H1 (cell line): ENCODE measurements at regions not wholly inside any gene's neighbourhood (a gene's known extent, or its start where the extent isn't known, plus 50 kb on each side); places are given as distances from the start of the nearest gene placed in this dataset.

Experiments used
- CTCF ChIA-PET: fragments of 300-600 bp; sonication (Branson Sonifier 250); formaldehyde crosslinking; loops from one replicate; lab custom pipeline; 2021; ENCODE audit not compliant: partially characterized antibody; lab: Charles Lee
- POLR2A ChIA-PET: fragments of 300-600 bp; sonication (Branson Sonifier 250); formaldehyde crosslinking; loops from one replicate; lab custom pipeline; 2021; ENCODE audit warnings: inconsistent platforms; ENCODE audit not compliant: partially characterized antibody; lab: Charles Lee
- DNase-seq, 2 experiments: peaks; one replicate each; pipeline versions ENCODE4 v3.0.0 to v3.0.0-alpha.2; 2010 to 2022; ENCODE audit warnings: low spot score in 2 of 2, low read depth in 1 of 2, mixed read lengths in 1 of 2
- FAIRE-seq: peaks from 2 replicates; lab custom pipeline; 2011; peaks lifted over from hg19 to GRCh38; lab: Jason Lieb, UNC
- H2AFZ ChIP-seq: 2 replicates; pipeline ENCODE4 v1.8.1; 2012; ENCODE audit warnings: low read length, inconsistent platforms
- H2AK5ac ChIP-seq: 2 replicates; pipeline ENCODE4 v1.6.1; 2013; ENCODE audit warnings: low read depth, low read length
- H2BK120ac ChIP-seq: replicated peaks from 2 replicates; pipeline ENCODE3; 2013; ENCODE audit warnings: low read depth, low read length, inconsistent platforms
- H2BK12ac ChIP-seq: 2 replicates; pipeline ENCODE4 v1.6.1; 2013; ENCODE audit warnings: low read depth, low read length
- H2BK15ac ChIP-seq: 2 replicates; pipeline ENCODE4 v1.6.1; 2013; ENCODE audit warnings: low read length
- H2BK20ac ChIP-seq: 2 replicates; pipeline ENCODE4 v1.6.1; 2013; ENCODE audit warnings: low read length
- H2BK5ac ChIP-seq: 2 replicates; pipeline ENCODE4 v1.6.1; 2013; ENCODE audit warnings: low read depth, low read length
- H3K14ac ChIP-seq: 2 replicates; pipeline ENCODE4 v1.6.1; 2013; ENCODE audit warnings: inconsistent platforms; ENCODE audit not compliant: insufficient read length
- H3K18ac ChIP-seq: 2 replicates; pipeline ENCODE4 v1.6.1; 2013; ENCODE audit warnings: low read length; ENCODE audit errors: extremely low read depth
- H3K23ac ChIP-seq: 2 replicates; pipeline ENCODE4 v1.6.1; 2013; ENCODE audit warnings: inconsistent platforms; ENCODE audit not compliant: insufficient read length
- H3K23me2 ChIP-seq: 2 replicates; pipeline ENCODE4 v1.6.1; 2013; ENCODE audit warnings: low read depth, low read length
- H3K27ac ChIP-seq: 2 replicates; pipeline ENCODE4 v1.6.1; 2011; ENCODE audit warnings: low read depth, low read length, inconsistent platforms
- H3K27me3 ChIP-seq, 4 experiments: replicated peaks in 1 of 4; 1 replicate in 1 of 4; 2 replicates in 3 of 4; pipeline versions ENCODE4 v1.6.1 to v1.8.1; 2011 to 2013; ENCODE audit warnings: low read length in 3 of 4, mild to moderate bottlenecking in 3 of 4, inconsistent platforms in 2 of 4, mixed read lengths in 2 of 4, moderate library complexity in 1 of 4; ENCODE audit not compliant: control insufficient read depth in 3 of 4, insufficient read depth in 3 of 4; ENCODE audit errors: extremely low read depth in 1 of 4
- H3K36me3 ChIP-seq, 4 experiments: 2 replicates each; pipeline versions ENCODE4 v1.6.1 to v1.8.1; 2011 to 2013; ENCODE audit warnings: mild to moderate bottlenecking in 4 of 4, low read length in 3 of 4, moderate library complexity in 2 of 4, control low read depth in 1 of 4, inconsistent platforms in 1 of 4; ENCODE audit not compliant: insufficient read depth in 4 of 4, control insufficient read depth in 2 of 4
- H3K4ac ChIP-seq: replicated peaks from 2 replicates; pipeline ENCODE3; 2013; ENCODE audit warnings: low read length, low read depth, mixed read lengths, inconsistent platforms; ENCODE audit not compliant: insufficient read length
- H3K4me1 ChIP-seq, 4 experiments: replicated peaks in 1 of 4; 1 replicate in 1 of 4; 2 replicates in 3 of 4; pipeline versions ENCODE4 v1.6.1 to v1.8.1; 2011 to 2013; ENCODE audit warnings: low read length in 3 of 4, inconsistent platforms in 2 of 4, mixed read lengths in 1 of 4; ENCODE audit not compliant: insufficient read depth in 4 of 4, control insufficient read depth in 3 of 4
- H3K4me2 ChIP-seq, 2 experiments: 2 replicates each; pipeline versions ENCODE4 v1.6.1 to v1.8.1; 2011 to 2013; ENCODE audit warnings: low read depth in 2 of 2, low read length in 2 of 2, control low read depth in 1 of 2, inconsistent platforms in 1 of 2, mild to moderate bottlenecking in 1 of 2; ENCODE audit not compliant: insufficient read depth in 1 of 2
- H3K4me3 ChIP-seq, 4 experiments: fragments of 200-600, 300-600 bp in 1 of 4; sonication (generic), shearing (Covaris generic), sonication (Bioruptor Twin) in 1 of 4; 2 replicates each; pipeline versions ENCODE4 v1.5.1 to v1.8.1; 2011 to 2016; ENCODE audit warnings: low read length in 4 of 4, low read depth in 3 of 4, control low read depth in 2 of 4, inconsistent platforms in 2 of 4, mild to moderate bottlenecking in 2 of 4, mixed read lengths in 1 of 4, moderate library complexity in 1 of 4; ENCODE audit not compliant: insufficient read depth in 2 of 4; ENCODE audit errors: extremely low read depth in 1 of 4
- H3K56ac ChIP-seq: replicated peaks from 2 replicates; pipeline ENCODE3; 2013; ENCODE audit warnings: low read depth, mild to moderate bottlenecking, mixed read lengths, low read length, inconsistent platforms; ENCODE audit not compliant: insufficient read length
- H3K79me1 ChIP-seq: 2 replicates; pipeline ENCODE4 v1.6.1; 2013; ENCODE audit warnings: low read depth, low read length, control low read depth
- H3K79me2 ChIP-seq, 2 experiments: 2 replicates each; pipeline versions ENCODE4 v1.6.1 to v1.8.1; 2012 to 2013; ENCODE audit warnings: low read length in 2 of 2, mild to moderate bottlenecking in 2 of 2, inconsistent platforms in 1 of 2; ENCODE audit not compliant: insufficient read depth in 2 of 2, control insufficient read depth in 1 of 2
- H3K9ac ChIP-seq, 4 experiments: replicated peaks in 1 of 4; 1 replicate in 1 of 4; 2 replicates in 3 of 4; pipeline versions ENCODE4 v1.6.1 to v1.8.1; 2011 to 2013; ENCODE audit warnings: low read depth in 3 of 4, low read length in 3 of 4, control low read depth in 2 of 4, mild to moderate bottlenecking in 2 of 4, moderate library complexity in 2 of 4, inconsistent platforms in 1 of 4; ENCODE audit errors: extremely low read depth in 1 of 4
- H3K9me3 ChIP-seq, 2 experiments: 2 replicates each; pipeline versions ENCODE4 v1.6.1 to v1.8.1; 2012 to 2013; ENCODE audit warnings: mild to moderate bottlenecking in 2 of 2, moderate library complexity in 2 of 2, control low read depth in 1 of 2, inconsistent platforms in 1 of 2, low read depth in 1 of 2, low read length in 1 of 2, mixed read lengths in 1 of 2; ENCODE audit not compliant: insufficient read depth in 2 of 2
- H4K20me1 ChIP-seq, 2 experiments: replicated peaks in 1 of 2; 2 replicates each; pipeline versions ENCODE3 to v1.8.1; 2011 to 2013; ENCODE audit warnings: inconsistent platforms in 2 of 2, low read length in 2 of 2, mild to moderate bottlenecking in 1 of 2; ENCODE audit not compliant: insufficient read depth in 2 of 2, control insufficient read depth in 1 of 2
- H4K5ac ChIP-seq: 2 replicates; pipeline ENCODE4 v1.6.1; 2013; ENCODE audit warnings: low read length, low read depth, mixed read lengths, inconsistent platforms; ENCODE audit not compliant: insufficient read length
- H4K8ac ChIP-seq: 2 replicates; pipeline ENCODE4 v1.8.0; 2013; ENCODE audit warnings: mild to moderate bottlenecking, moderate library complexity, low read length, inconsistent platforms; ENCODE audit not compliant: insufficient read depth; ENCODE audit errors: extremely low read depth
- H4K91ac ChIP-seq: replicated peaks from 2 replicates; pipeline ENCODE3; 2013; ENCODE audit warnings: low read length, mixed read lengths, inconsistent platforms; ENCODE audit not compliant: insufficient read length
- CEBPB ChIP-seq: IDR thresholded peaks from 2 replicates; pipeline ENCODE4 v1.6.1; 2012; ENCODE audit warnings: low read depth, low read length
- EP300 ChIP-seq, 2 experiments: IDR thresholded peaks; 1 replicate in 1 of 2; 2 replicates in 1 of 2; pipeline ENCODE4 v1.6.1; 2011 to 2012; ENCODE audit warnings: low read depth in 2 of 2, low read length in 2 of 2, mild to moderate bottlenecking in 2 of 2, borderline replicate concordance in 1 of 2, inconsistent platforms in 1 of 2, moderate library complexity in 1 of 2
- EZH2 ChIP-seq: fragments of 200-600 bp; sonication (generic); IDR thresholded peaks from 2 replicates; pipeline ENCODE4 v1.7.1; 2012; ENCODE audit warnings: low read depth, mild to moderate bottlenecking, moderate library complexity, low read length, inconsistent platforms; ENCODE audit not compliant: severe bottlenecking
- FOSL1 ChIP-seq: IDR thresholded peaks from 2 replicates; pipeline ENCODE4 v1.6.1; 2011; ENCODE audit warnings: mild to moderate bottlenecking, low read depth, low read length, moderate library complexity; ENCODE audit not compliant: insufficient read depth
- POLR2A ChIP-seq, 2 experiments: IDR thresholded peaks; 1 replicate in 1 of 2; 2 replicates in 1 of 2; pipeline ENCODE4 v1.6.1; 2011; ENCODE audit warnings: low read depth in 2 of 2, low read length in 2 of 2, mild to moderate bottlenecking in 2 of 2; ENCODE audit errors: control extremely low read depth in 1 of 2
- POU5F1 ChIP-seq: IDR thresholded peaks from 2 replicates; pipeline ENCODE4 v1.6.1; 2011; ENCODE audit warnings: low read depth, mild to moderate bottlenecking, low read length, moderate library complexity
- TEAD4 ChIP-seq: IDR thresholded peaks from 2 replicates; pipeline ENCODE4 v1.6.1; 2012; ENCODE audit warnings: low read depth, low read length, inconsistent platforms, mixed read lengths
- YY1 ChIP-seq: IDR thresholded peaks from 2 replicates; pipeline ENCODE4 v1.6.1; 2011; ENCODE audit warnings: low read depth, mild to moderate bottlenecking, low read length
- WGBS, 2 experiments: shearing (Covaris generic) in 1 of 2; methylation state at CpG; one replicate each; pipeline versions ENCODE4 v1.1.6 to v1.1.7; 2013 to 2015; ENCODE audit warnings: low lambda C conversion rate in 2 of 2, mixed read lengths in 2 of 2, inconsistent platforms in 1 of 2, low coverage in 1 of 2, missing lambda C conversion rate in 1 of 2; ENCODE audit not compliant: insufficient replicate concordance in 2 of 2, insufficient coverage in 1 of 2, insufficient read length in 1 of 2; ENCODE audit errors: extremely low coverage in 1 of 2, missing lambda C conversion rate in 1 of 2; 5-methylcytosine and 5-hydroxymethylcytosine counted together

DNA sequence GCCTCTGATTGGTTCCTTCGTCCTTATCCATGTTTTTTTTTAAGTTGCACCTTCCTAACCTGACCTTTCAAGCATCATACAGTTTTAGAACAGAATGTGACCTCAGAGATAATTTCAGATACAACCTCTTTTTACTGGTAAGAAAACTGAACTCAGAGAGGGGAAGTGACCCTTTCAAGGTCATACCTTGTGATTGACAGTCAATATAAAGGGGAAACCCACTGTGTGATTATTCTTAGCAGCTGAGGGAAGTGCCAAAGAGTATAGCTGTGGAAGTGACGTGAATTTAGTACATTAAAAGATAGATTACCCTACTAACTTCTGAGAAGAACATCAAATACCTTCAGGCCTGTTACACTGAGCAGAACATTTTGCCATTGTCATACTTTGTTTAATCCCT is 319.4 kb downstream of the NEK10 start:
- Histone ChIP-seq H3K23ac (no peak overlapping the region), H2BK20ac (no peak overlapping the region), H4K8ac (no peak overlapping the region), H4K5ac (no peak overlapping the region), H3K4me1 (peaks cover 0 to 5% (median 2%) of the 10 kb centered on the region in 4 experiments; a peak in 3 of 7 replicates), H3K14ac (no peak overlapping the region), H3K23me2 (no peaks in the 10 kb centered on the region), H2BK5ac (no peak overlapping the region), H2AK5ac (no peak overlapping the region), H3K79me1 (no peaks in the 10 kb centered on the region), H3K79me2 (no peaks in the 10 kb centered on the region), H3K18ac (no peak overlapping the region), H3K27me3 (no peaks in the 10 kb centered on the region), H3K36me3 (no peaks in the 10 kb centered on the region; a peak in 1 of 8 replicates), H3K4ac (no peak overlapping the region), H3K27ac (no peak overlapping the region), H4K20me1 (no peaks in the 10 kb centered on the region), H2BK15ac (no peak overlapping the region), H3K56ac (no peak overlapping the region), H2BK12ac (no peak overlapping the region), H3K4me2 (no peak overlapping the region), H2AFZ (no peak overlapping the region), H4K91ac (no peak overlapping the region), H3K9ac (no peak overlapping the region), H3K4me3 (no peak overlapping the region), H2BK120ac (no peak overlapping the region), H3K9me3 (peaks cover 14% of the 10 kb centered on the region in 2 experiments; a peak in 3 of 4 replicates)
- 89% methylated on average over 2 of the region's 2 CpGs; no CpG with 5 or more reads in 1 of the 2 experiments for WGBS, 2 experiments
- CTCF ChIA-PET = interaction anchor here (0.9 kb wide), 1 partner anchor 14 kb away, joined by 3 read pairs; no protein-coding TSS in a partner anchor
- POLR2A ChIA-PET = no interaction called here
- no peak for TF ChIP-seq EZH2
- no peak for TF ChIP-seq FOSL1
- no peak for TF ChIP-seq POU5F1
- no peak for TF ChIP-seq CEBPB
- TF ChIP-seq POLR2A (IDR thresholded peaks at IDR 0.05; ENCODE audit: control extremely low read depth in 1 of 2, low read depth in 2 of 2, low read length in 2 of 2) = no peak
- no peak for TF ChIP-seq YY1
- TF ChIP-seq TEAD4 = no peak
- no peak for TF ChIP-seq EP300 (IDR thresholded peaks at IDR 0.05; ENCODE audit: borderline replicate concordance in 1 of 2, low read depth in 2 of 2, low read length in 2 of 2)
- DNase-seq = no peak
- no peak for FAIRE-seq
